HCT116 (cell line): ENCODE measurements at regions not wholly inside any gene's neighbourhood (a gene's known extent, or its start where the extent isn't known, plus 50 kb on each side); places are given as distances from the start of the nearest gene placed in this dataset.

ENCODE experiments used
- ATAC-seq: fragments of 200-7000 bp; cut with Tn5 transposase; 2 replicates; pipeline ENCODE4 v1.9.1; 2020; ENCODE audit warnings: mild to moderate bottlenecking, moderate library complexity
- BruUV-seq: library from RNA; stranded (reverse); fragments of 400-500 nt; replicated peaks from 2 replicates; lab custom pipeline; 2021; lab: Mats Ljungman, UMichigan
- CTCF ChIA-PET: fragments of 300-600 bp; sonication (Branson Sonifier 250); formaldehyde crosslinking; loops from one replicate; lab custom pipeline; 2021; ENCODE audit warnings: antibody characterized with exemption; lab: Charles Lee
- POLR2A ChIA-PET: fragments of 300-600, 350-600 bp; sonication (Branson Sonifier 250); formaldehyde crosslinking; loops from one replicate; lab custom pipeline; 2021; ENCODE audit warnings: antibody characterized with exemption; lab: Charles Lee
- RAD21 ChIA-PET, 2 experiments: fragments of 300-600 bp; sonication (Branson Sonifier 250); formaldehyde crosslinking; loops; one replicate each; lab custom pipeline; 2023; ENCODE audit warnings: low total read pairs in 2 of 2; ENCODE audit not compliant: uncharacterized antibody in 2 of 2, unreplicated experiment in 2 of 2, low non-redundant PET in 1 of 2; lab: Charles Lee
- DNase-seq: peaks from one replicate; pipeline ENCODE4 v3.0.0-alpha.2; 2010; ENCODE audit warnings: low read depth, low spot score
- H2AFZ ChIP-seq: fragments of 200-600 bp; shearing (Covaris generic), sonication (generic); 2 replicates; pipeline ENCODE4 v1.6.1; 2017; ENCODE audit warnings: low read depth, mixed run types, mixed read lengths, antibody characterized with exemption, low read length; ENCODE audit not compliant: poor library complexity, severe bottlenecking
- H3K27ac ChIP-seq: 2 replicates; pipeline ENCODE4 v1.5.1; 2012; ENCODE audit warnings: low read depth, low read length
- H3K27me3 ChIP-seq: fragments of 200-600 bp; sonication (generic); 2 replicates; pipeline ENCODE4 v1.6.1; 2016; ENCODE audit warnings: mixed run types, low read length, mixed read lengths; ENCODE audit not compliant: insufficient read depth
- H3K36me3 ChIP-seq, 2 experiments: fragments of 200-500 bp in 1 of 2; fragments of 200-600 bp in 1 of 2; sonication (Bioruptor generic) in 1 of 2; sonication (generic) in 1 of 2; 2 replicates each; pipeline versions ENCODE4 v1.5.1 to v1.6.1; 2014 to 2016; ENCODE audit warnings: low read length in 2 of 2, inconsistent platforms in 1 of 2, mixed read lengths in 1 of 2, mixed run types in 1 of 2; ENCODE audit not compliant: insufficient read depth in 2 of 2, control insufficient read depth in 1 of 2
- H3K4me1 ChIP-seq, 2 experiments: fragments of 200-600 bp in 1 of 2; sonication (generic) in 1 of 2; 2 replicates each; pipeline versions ENCODE4 v1.5.1 to v1.6.1; 2012 to 2017; ENCODE audit warnings: low read length in 2 of 2, inconsistent platforms in 1 of 2, mild to moderate bottlenecking in 1 of 2, mixed read lengths in 1 of 2, mixed run types in 1 of 2, moderate library complexity in 1 of 2; ENCODE audit not compliant: insufficient read depth in 2 of 2, control insufficient read depth in 1 of 2
- H3K4me2 ChIP-seq: fragments of 200-600 bp; sonication (generic); 2 replicates; pipeline ENCODE4 v1.6.1; 2017; ENCODE audit warnings: mixed run types, low read length, mixed read lengths
- H3K4me3 ChIP-seq, 2 experiments: fragments of 200-600 bp in 1 of 2; sonication (generic) in 1 of 2; replicated peaks in 1 of 2; 2 replicates each; pipeline ENCODE4 v1.5.1; 2011 to 2016; ENCODE audit warnings: low read length in 2 of 2, control low read depth in 1 of 2, low read depth in 1 of 2, mild to moderate bottlenecking in 1 of 2, mixed read lengths in 1 of 2, mixed run types in 1 of 2
- H3K79me2 ChIP-seq: fragments of 200-600 bp; sonication (generic); 2 replicates; pipeline ENCODE4 v1.6.1; 2017; ENCODE audit warnings: mild to moderate bottlenecking, mixed run types, low read length, moderate library complexity, mixed read lengths; ENCODE audit not compliant: insufficient read depth
- H3K9ac ChIP-seq: fragments of 200-600 bp; sonication (generic); 2 replicates; pipeline ENCODE4 v1.6.1; 2016; ENCODE audit warnings: low read length, mixed read lengths
- H3K9me2 ChIP-seq: fragments of 200-600 bp; sonication (generic), shearing (Covaris generic); 2 replicates; pipeline ENCODE4 v1.6.1; 2017; ENCODE audit warnings: mixed run types, mild to moderate bottlenecking, moderate library complexity; ENCODE audit not compliant: insufficient read depth
- H3K9me3 ChIP-seq, 2 experiments: fragments of 200-500 bp in 1 of 2; fragments of 200-600 bp in 1 of 2; sonication (Bioruptor generic) in 1 of 2; sonication (generic) in 1 of 2; 2 replicates each; pipeline ENCODE4 v1.6.1; 2014 to 2017; ENCODE audit warnings: low read length in 2 of 2, mixed read lengths in 2 of 2, inconsistent platforms in 1 of 2, low read depth in 1 of 2, mild to moderate bottlenecking in 1 of 2, mixed run types in 1 of 2, moderate library complexity in 1 of 2; ENCODE audit not compliant: control insufficient read depth in 1 of 2, insufficient read depth in 1 of 2
- H4K20me1 ChIP-seq: fragments of 200-600 bp; sonication (generic), shearing (Covaris generic); 2 replicates; pipeline ENCODE4 v1.6.1; 2017; ENCODE audit warnings: mixed run types, mild to moderate bottlenecking, moderate library complexity; ENCODE audit not compliant: insufficient read depth
- CEBPB ChIP-seq: IDR thresholded peaks from 2 replicates; pipeline ENCODE4 v1.6.1; 2012; ENCODE audit warnings: low read depth
- EGR1 ChIP-seq: IDR thresholded peaks from 2 replicates; pipeline ENCODE4 v1.6.1; 2012; ENCODE audit warnings: low read depth
- ELF1 ChIP-seq: IDR thresholded peaks from 2 replicates; pipeline ENCODE4 v1.6.1; 2012; ENCODE audit warnings: low read depth, borderline replicate concordance
- FOSL1 ChIP-seq: IDR thresholded peaks from 2 replicates; pipeline ENCODE4 v1.6.1; 2012; ENCODE audit warnings: low read depth
- JUND ChIP-seq: IDR thresholded peaks from 2 replicates; pipeline ENCODE4 v1.6.1; 2012
- SIN3A ChIP-seq: IDR thresholded peaks from 2 replicates; pipeline ENCODE4 v1.6.1; 2012; ENCODE audit warnings: low read depth
- intact Hi-C: fragments of 100-400 bp; cut with micrococcal nuclease; formaldehyde crosslinking; loops from 2 replicates; pipeline ENCODE4 v1.10.0; 2022
- TF ChIP-seq, protein P1 (sequence below): IDR thresholded peaks from 2 replicates; pipeline ENCODE4 v1.6.1; 2012

DNA sequence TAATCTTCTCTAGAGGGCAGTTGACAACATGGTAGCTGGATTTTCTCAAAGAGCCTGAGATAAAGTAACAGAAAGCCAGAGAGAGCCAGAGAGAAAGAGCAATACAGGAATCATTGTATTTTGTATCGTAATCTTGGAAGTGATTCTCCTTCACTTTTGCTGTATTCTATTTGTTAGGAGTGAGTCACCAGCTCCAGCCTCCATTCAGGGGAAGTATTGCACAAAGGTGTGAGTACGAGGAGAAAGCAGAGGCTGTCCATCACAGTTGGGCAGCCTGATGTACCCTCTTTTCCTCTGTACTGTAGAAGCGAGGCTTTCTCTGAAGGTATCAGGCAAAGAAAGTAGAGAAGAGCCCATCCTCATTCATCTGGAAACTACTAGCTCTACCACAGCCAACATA, 176.8 kb downstream of the KCNS3 start:
- no peaks in the 10 kb centered on the region for H4K20me1 ChIP-seq
- ATAC-seq (no peak), DNase-seq (no peak)
- intact Hi-C loops: no loop called here
- ChIA-PET POLR2A (no interaction called here), CTCF (no interaction called here)
- H3K36me3 ChIP-seq: no peaks in the 10 kb centered on the region
- H3K79me2 ChIP-seq: no peaks in the 10 kb centered on the region
- no peak overlapping the region for H2AFZ ChIP-seq
- no peak overlapping the region for H3K4me3 ChIP-seq
- H3K4me2 ChIP-seq: no peak overlapping the region
- no peak for TF ChIP-seq FOSL1
- no peak for TF ChIP-seq JUND
- no peak for TF ChIP-seq CEBPB
- TF ChIP-seq EGR1: no peak
- no peak for TF ChIP-seq ELF1
- TF ChIP-seq, all 23 proteins: peak for 0
- Histone ChIP-seq H3K4me1 (no peaks in the 10 kb centered on the region), H3K9ac (no peak overlapping the region), H3K9me3 (no peaks in the 10 kb centered on the region), H3K9me2 (no peaks in the 10 kb centered on the region), H3K27me3 (no peaks in the 10 kb centered on the region; the same call in 1 of the 2 replicates), H3K27ac (no peak overlapping the region)
- no TSS peak for BruUV-seq
- RAD21 ChIA-PET: no interaction called here

DNA sequence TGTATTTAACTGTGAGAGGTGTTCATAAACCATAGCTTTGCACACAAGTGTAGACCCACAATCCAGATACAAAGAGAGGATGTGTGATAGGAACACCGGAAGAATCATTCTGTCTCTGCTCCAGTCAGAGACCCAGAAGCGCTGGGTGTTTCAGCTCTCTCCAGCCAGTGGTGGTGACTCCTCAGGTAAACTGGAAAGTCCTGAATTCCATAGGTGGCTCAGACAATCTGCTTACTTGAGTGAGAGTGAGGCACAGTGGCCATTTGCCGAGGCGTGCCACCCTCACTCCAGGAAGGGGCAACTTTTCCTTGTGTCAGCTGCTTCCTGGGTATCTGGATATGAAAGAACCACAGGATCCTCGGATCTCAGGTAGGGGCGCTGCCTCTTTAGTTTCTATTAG, 171.5 kb downstream of the KCNS3 start:
- H2AFZ ChIP-seq: no peak overlapping the region
- no peak for TF ChIP-seq SIN3A
- TF ChIP-seq JUND: no peak
- TF ChIP-seq, protein P1, sequence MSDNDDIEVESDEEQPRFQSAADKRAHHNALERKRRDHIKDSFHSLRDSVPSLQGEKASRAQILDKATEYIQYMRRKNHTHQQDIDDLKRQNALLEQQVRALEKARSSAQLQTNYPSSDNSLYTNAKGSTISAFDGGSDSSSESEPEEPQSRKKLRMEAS: no peak
- DNase-seq (no peak), ATAC-seq (no peak)
- H3K79me2 ChIP-seq: no peaks in the 10 kb centered on the region
- intact Hi-C loops: no loop called here
- H4K20me1 ChIP-seq: no peaks in the 10 kb centered on the region
- H3K36me3 ChIP-seq: no peaks in the 10 kb centered on the region
- BruUV-seq: no TSS peak
- peaks cover 0 to 7% of the 10 kb centered on the region in 2 experiments; a peak in 2 of 4 replicates for H3K4me1 ChIP-seq
- no peak overlapping the region for H3K9ac ChIP-seq
- H3K9me2 ChIP-seq: no peaks in the 10 kb centered on the region
- ChIA-PET CTCF (no interaction called here), RAD21 (no interaction called here), POLR2A (interaction anchor here (1.1 kb wide), 1 partner anchor 12 kb away, joined by 3 read pairs; no protein-coding TSS in a partner anchor)
- H3K27ac ChIP-seq: no peak overlapping the region
- H3K9me3 ChIP-seq: no peaks in the 10 kb centered on the region
- no peak overlapping the region for H3K4me3 ChIP-seq
- no peak overlapping the region for H3K4me2 ChIP-seq
- H3K27me3 ChIP-seq: peaks cover 4% of the 10 kb centered on the region; the same call in 1 of the 2 replicates
